SK-N-SH treated with all-trans-retinoic acid at 6 μM for 48 hours (cell line): ENCODE measurements at regions not wholly inside any gene's neighbourhood (a gene's known extent, or its start where the extent isn't known, plus 50 kb on each side); places are given as distances from the start of the nearest gene placed in this dataset.

Experiments
- CSRNP3 ChIP-seq: fragments of 250-450 bp; sonication (Bioruptor Pico); IDR thresholded peaks from 2 replicates; pipeline ENCODE4 v1.5.1; 2021; ENCODE audit warnings: mild to moderate bottlenecking, moderate library complexity
- PATZ1 ChIP-seq: fragments of 250-450 bp; sonication (Bioruptor Pico); IDR thresholded peaks from 2 replicates; pipeline ENCODE4 v1.8.0; 2020; ENCODE audit warnings: mild to moderate bottlenecking, moderate library complexity, borderline replicate concordance
- RARB ChIP-seq: fragments of 250-450 bp; sonication (Bioruptor Pico); IDR thresholded peaks from 2 replicates; pipeline ENCODE4 v1.8.0; 2021; ENCODE audit warnings: mild to moderate bottlenecking, moderate library complexity
- SNAI2 ChIP-seq: fragments of 250-450 bp; sonication (Bioruptor Pico); IDR thresholded peaks from 2 replicates; pipeline ENCODE4 v1.5.0; 2020; ENCODE audit warnings: mild to moderate bottlenecking, moderate library complexity
- TCF4 ChIP-seq: fragments of 250-450 bp; sonication (Bioruptor Pico); IDR thresholded peaks from 2 replicates; pipeline ENCODE4 v1.8.0; 2021; ENCODE audit warnings: mild to moderate bottlenecking, moderate library complexity, borderline replicate concordance
- ZNF8 ChIP-seq: fragments of 450-650 bp; formaldehyde crosslinking; IDR thresholded peaks from 2 replicates; pipeline ENCODE4 v1.5.0; 2020; ENCODE audit warnings: mild to moderate bottlenecking, moderate library complexity
- TF ChIP-seq, protein P1 (sequence below): fragments of 250-450 bp; sonication (Bioruptor Pico); IDR thresholded peaks from 2 replicates; pipeline ENCODE4 v1.5.1; 2020; ENCODE audit warnings: low read depth, mild to moderate bottlenecking, moderate library complexity

- TF ChIP-seq RARB (no peak), TCF4 (CRISPR knock-in tag) (no peak), SNAI2 (CRISPR knock-in tag) (no peak), PATZ1 (CRISPR knock-in tag) (no peak), ZNF8 (no peak), CSRNP3 (CRISPR knock-in tag) (no peak)
- TF ChIP-seq, protein P1, sequence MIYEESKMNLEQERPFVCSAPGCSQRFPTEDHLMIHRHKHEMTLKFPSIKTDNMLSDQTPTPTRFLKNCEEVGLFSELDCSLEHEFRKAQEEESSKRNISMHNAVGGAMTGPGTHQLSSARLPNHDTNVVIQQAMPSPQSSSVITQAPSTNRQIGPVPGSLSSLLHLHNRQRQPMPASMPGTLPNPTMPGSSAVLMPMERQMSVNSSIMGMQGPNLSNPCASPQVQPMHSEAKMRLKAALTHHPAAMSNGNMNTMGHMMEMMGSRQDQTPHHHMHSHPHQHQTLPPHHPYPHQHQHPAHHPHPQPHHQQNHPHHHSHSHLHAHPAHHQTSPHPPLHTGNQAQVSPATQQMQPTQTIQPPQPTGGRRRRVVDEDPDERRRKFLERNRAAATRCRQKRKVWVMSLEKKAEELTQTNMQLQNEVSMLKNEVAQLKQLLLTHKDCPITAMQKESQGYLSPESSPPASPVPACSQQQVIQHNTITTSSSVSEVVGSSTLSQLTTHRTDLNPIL (CRISPR knock-in tag): no peak
Measured at GRCh38 chr18:60047556-60047955, 147.8 kb downstream of the PMAIP1 start.
